ENCODE measurements at regions not wholly inside any gene's neighbourhood (a gene's known extent, or its start where the extent isn't known, plus 50 kb on each side); places are given as distances from the start of the nearest gene placed in this dataset.
"Not testable (repeated sequence)": the region's sequence is repeated elsewhere in the genome, so short reads cannot be mapped to it uniquely, and the experiment has no call there.

GRCh38 chr4:188993871-188994270 lies 854.6 kb downstream of the TRIML1 start:
- no peak for ATAC-seq (replicated peaks in 6 of 8)
- Histone ChIP-seq H3K4me3 (no peak overlapping the region), H3K27ac (no peak overlapping the region), H3K4me1 (replicated peaks in 1 of 2) (no peaks in the 10 kb centered on the region)
- in situ Hi-C loops (cut with MboI; ENCODE audit: low pct_unique_long_range_greater_than_20kb in 2 of 9, low sequenced_read_pairs in 9 of 9, unreplicated experiment in 9 of 9) = no loop called here
- 0 to 92% (median 72%) methylated on average over 1 to 6 of the region's 6 CpGs; no CpG with 5 or more reads in 2 of the 10 experiments for WGBS, 10 experiments

- in situ Hi-C loops (cut with MboI; ENCODE audit: low pct_unique_long_range_greater_than_20kb in 2 of 9, low sequenced_read_pairs in 9 of 9, unreplicated experiment in 9 of 9) = no loop called here
- ATAC-seq (replicated peaks in 6 of 8) = peak in 5 of 8 experiments; percentile 43 to 84 (median 81)
- Histone ChIP-seq H3K27ac (no peak overlapping the region), H3K4me1 (replicated peaks in 1 of 2) (no peaks in the 10 kb centered on the region), H3K4me3 (no peak overlapping the region)
- 70 to 93% (median 80%) methylated on average over 2 to 9 of the region's 12 CpGs; no CpG with 5 or more reads in 3 of the 10 experiments for WGBS, 10 experiments
These were observed 862.2 kb downstream of the TRIML1 start for GRCh38 chr4:189001283-189001970.

DNA sequence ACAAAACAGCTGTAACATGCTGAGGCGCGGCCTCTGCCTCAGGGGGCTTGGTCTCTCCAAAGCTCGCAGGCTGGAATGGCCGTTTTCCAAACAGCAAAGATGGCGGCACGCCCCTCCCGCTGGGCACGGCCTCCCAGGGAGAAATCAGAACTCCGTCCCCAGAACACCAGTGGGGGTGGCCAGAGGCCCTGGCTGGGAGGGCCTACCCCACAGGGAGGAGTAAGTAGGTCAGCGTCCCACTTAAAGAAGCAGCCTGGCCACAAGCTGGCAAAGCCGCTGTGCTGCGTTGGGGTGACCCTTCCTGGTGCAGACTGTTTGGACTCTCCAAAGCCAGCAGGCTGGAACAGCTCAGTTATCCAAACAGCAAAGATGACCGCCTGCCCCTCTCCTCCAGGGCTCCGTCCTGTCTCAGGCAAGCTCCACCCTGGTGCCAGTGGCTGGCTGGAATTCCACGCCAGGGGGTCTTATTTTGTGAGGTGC lies 862.8 kb downstream of the TRIML1 start:
- Histone ChIP-seq H3K27ac (no peak overlapping the region), H3K4me1 (replicated peaks in 1 of 2) (no peaks in the 10 kb centered on the region), H3K4me3 (no peak overlapping the region)
- in situ Hi-C loops (cut with MboI; ENCODE audit: low pct_unique_long_range_greater_than_20kb in 2 of 9, low sequenced_read_pairs in 9 of 9, unreplicated experiment in 9 of 9) = no loop called here
- 9 to 100% (median 87%) methylated on average over 1 to 9 of the region's 15 CpGs; no CpG with 5 or more reads in 4 of the 10 experiments for WGBS, 10 experiments
- ATAC-seq (replicated peaks in 6 of 8) = no peak

DNA sequence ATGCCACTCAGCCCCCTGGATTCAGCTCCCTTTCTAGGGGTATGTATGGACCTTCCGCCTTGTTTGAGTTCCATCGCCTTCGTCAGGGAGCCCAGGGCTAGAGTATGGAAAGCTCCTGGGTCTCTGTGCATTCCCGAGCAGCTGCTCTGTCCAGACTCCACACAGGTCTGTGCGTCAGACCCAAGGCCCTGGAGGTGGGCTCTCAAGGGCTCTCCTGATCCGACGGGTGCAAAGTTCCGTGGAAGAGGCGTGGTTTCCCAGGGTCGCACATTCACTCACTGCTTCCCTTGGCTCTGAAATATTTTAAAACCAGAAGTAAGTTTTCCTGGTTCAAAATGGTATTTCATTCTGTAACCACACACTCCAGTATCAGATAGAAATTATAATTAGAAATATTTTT lies 863.2 kb downstream of the TRIML1 start:
- Histone ChIP-seq H3K27ac (no peak overlapping the region), H3K4me3 (no peak overlapping the region), H3K4me1 (replicated peaks in 1 of 2) (no peaks in the 10 kb centered on the region)
- 44 to 100% (median 90%) methylated on average over 2 to 6 of the region's 10 CpGs; no CpG with 5 or more reads in 5 of the 10 experiments for WGBS, 10 experiments
- in situ Hi-C loops (cut with MboI; ENCODE audit: low pct_unique_long_range_greater_than_20kb in 2 of 9, low sequenced_read_pairs in 9 of 9, unreplicated experiment in 9 of 9) = no loop called here
- ATAC-seq (replicated peaks in 6 of 8) = no peak

GRCh38 chr4:189010452-189011217 lies 871.4 kb downstream of the TRIML1 start:
- H3K4me1 ChIP-seq (replicated peaks in 1 of 2); ATAC-seq (replicated peaks in 6 of 8); H3K27ac ChIP-seq; H3K4me3 ChIP-seq; in situ Hi-C loops (cut with MboI; ENCODE audit: low pct_unique_long_range_greater_than_20kb in 2 of 9, low sequenced_read_pairs in 9 of 9, unreplicated experiment in 9 of 9): not testable (repeated sequence)
- 18 to 100% (median 53%) methylated on average over 1 to 5 of the region's 27 CpGs; no CpG with 5 or more reads in 6 of the 10 experiments for WGBS, 10 experiments

- in situ Hi-C loops (cut with MboI; ENCODE audit: low pct_unique_long_range_greater_than_20kb in 2 of 9, low sequenced_read_pairs in 9 of 9, unreplicated experiment in 9 of 9) = no loop called here
- peaks cover 0 to 7% of the 10 kb centered on the region in 2 donors for H3K4me1 ChIP-seq (replicated peaks in 1 of 2)
- H3K27ac ChIP-seq = no peak overlapping the region
- peak in 6 of 8 experiments; percentile 67 to 92 (median 80) for ATAC-seq (replicated peaks in 6 of 8)
- H3K4me3 ChIP-seq = no peak overlapping the region
- 30 to 87% (median 73%) methylated on average over 2 to 5 of the region's 5 CpGs; no CpG with 5 or more reads in 1 of the 10 experiments for WGBS, 10 experiments
These were observed 882.6 kb downstream of the TRIML1 start for GRCh38 chr4:189021831-189022230.

- WGBS, 10 experiments = 9 to 100% (median 70%) methylated on average over 1 to 4 of the region's 4 CpGs
- Histone ChIP-seq H3K27ac (no peak overlapping the region), H3K4me3 (no peak overlapping the region), H3K4me1 (replicated peaks in 1 of 2) (peaks cover 0 to 7% of the 10 kb centered on the region in 2 donors)
- in situ Hi-C loops (cut with MboI; ENCODE audit: low pct_unique_long_range_greater_than_20kb in 2 of 9, low sequenced_read_pairs in 9 of 9, unreplicated experiment in 9 of 9) = no loop called here
- peak in 2 of 8 experiments; percentile 39 to 77 for ATAC-seq (replicated peaks in 6 of 8)
These were observed 883.3 kb downstream of the TRIML1 start for GRCh38 chr4:189022440-189023035.

- in situ Hi-C loops (cut with MboI; ENCODE audit: low pct_unique_long_range_greater_than_20kb in 2 of 9, low sequenced_read_pairs in 9 of 9, unreplicated experiment in 9 of 9) = no loop called here
- Histone ChIP-seq H3K27ac (peak overlapping the region in 1 of 2 donors; percentile 21), H3K4me3 (no peak overlapping the region), H3K4me1 (replicated peaks in 1 of 2) (peaks cover 0 to 20% of the 10 kb centered on the region in 2 donors)
- ATAC-seq (replicated peaks in 6 of 8) = peak in 5 of 8 experiments; percentile 78 to 94 (median 93)
- 9 to 72% (median 49%) methylated on average over 2 to 9 of the region's 9 CpGs for WGBS, 10 experiments
These were observed 890.8 kb downstream of the TRIML1 start for GRCh38 chr4:189029976-189030504.

GRCh38 chr4:189032606-189033338 lies 893.5 kb downstream of the TRIML1 start:
- no peak for ATAC-seq (replicated peaks in 6 of 8)
- peaks cover 0 to 20% of the 10 kb centered on the region in 2 donors for H3K4me1 ChIP-seq (replicated peaks in 1 of 2)
- no peak overlapping the region for H3K4me3 ChIP-seq
- 11 to 100% (median 84%) methylated on average over 1 to 10 of the region's 10 CpGs; no CpG with 5 or more reads in 1 of the 10 experiments for WGBS, 10 experiments
- in situ Hi-C loops (cut with MboI; ENCODE audit: low pct_unique_long_range_greater_than_20kb in 2 of 9, low sequenced_read_pairs in 9 of 9, unreplicated experiment in 9 of 9) = no loop called here
- no peak overlapping the region for H3K27ac ChIP-seq

- no peak overlapping the region for H3K4me3 ChIP-seq
- peaks cover 0 to 20% of the 10 kb centered on the region in 2 donors for H3K4me1 ChIP-seq (replicated peaks in 1 of 2)
- in situ Hi-C loops (cut with MboI; ENCODE audit: low pct_unique_long_range_greater_than_20kb in 2 of 9, low sequenced_read_pairs in 9 of 9, unreplicated experiment in 9 of 9) = no loop called here
- 20 to 93% (median 66%) methylated on average over 2 to 9 of the region's 13 CpGs; no CpG with 5 or more reads in 1 of the 10 experiments for WGBS, 10 experiments
- no peak for ATAC-seq (replicated peaks in 6 of 8)
- no peak overlapping the region for H3K27ac ChIP-seq
These were observed 894.6 kb downstream of the TRIML1 start for GRCh38 chr4:189033801-189034347.

GRCh38 chr4:189035091-189035490 lies 895.9 kb downstream of the TRIML1 start:
- Histone ChIP-seq H3K4me3 (no peak overlapping the region), H3K27ac (no peak overlapping the region), H3K4me1 (replicated peaks in 1 of 2) (peaks cover 0 to 9% of the 10 kb centered on the region in 2 donors)
- in situ Hi-C loops (cut with MboI; ENCODE audit: low pct_unique_long_range_greater_than_20kb in 2 of 9, low sequenced_read_pairs in 9 of 9, unreplicated experiment in 9 of 9) = no loop called here
- WGBS, 10 experiments = 65 to 100% (median 79%) methylated on average over 1 to 7 of the region's 14 CpGs; no CpG with 5 or more reads in 6 of the 10 experiments
- ATAC-seq (replicated peaks in 6 of 8) = no peak

DNA sequence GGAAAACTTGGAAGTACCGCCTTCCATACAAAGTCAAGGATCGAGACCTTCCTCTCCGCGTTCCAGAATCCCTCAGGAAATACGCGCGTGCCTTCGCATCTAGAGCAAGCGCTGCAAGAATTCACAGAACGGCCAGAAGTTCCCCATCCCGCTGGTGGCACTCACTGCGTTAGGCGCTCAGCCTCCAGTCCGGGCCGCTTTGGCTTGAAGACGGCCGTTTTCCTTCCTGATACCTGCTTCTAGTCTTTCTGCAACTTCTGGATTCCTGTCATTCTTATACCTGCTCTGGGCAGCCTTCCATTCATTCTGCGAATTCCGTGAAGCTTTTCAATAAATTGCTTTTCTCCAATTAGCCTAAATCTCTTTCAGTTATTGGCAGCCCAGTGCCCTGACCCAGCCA lies 896.4 kb downstream of the TRIML1 start:
- Histone ChIP-seq H3K27ac (no peak overlapping the region), H3K4me3 (no peak overlapping the region), H3K4me1 (replicated peaks in 1 of 2) (peaks cover 0 to 4% of the 10 kb centered on the region in 2 donors)
- ATAC-seq (replicated peaks in 6 of 8) = no peak
- 50 to 100% (median 93%) methylated on average over 1 to 16 of the region's 19 CpGs; no CpG with 5 or more reads in 2 of the 10 experiments for WGBS, 10 experiments
- in situ Hi-C loops (cut with MboI; ENCODE audit: low pct_unique_long_range_greater_than_20kb in 2 of 9, low sequenced_read_pairs in 9 of 9, unreplicated experiment in 9 of 9) = no loop called here

All from motor neuron (in vitro differentiated cells).